ENCODE measurements at regions not wholly inside any gene's neighbourhood (a gene's known extent, or its start where the extent isn't known, plus 50 kb on each side); places are given as distances from the start of the nearest gene placed in this dataset.

DNA sequence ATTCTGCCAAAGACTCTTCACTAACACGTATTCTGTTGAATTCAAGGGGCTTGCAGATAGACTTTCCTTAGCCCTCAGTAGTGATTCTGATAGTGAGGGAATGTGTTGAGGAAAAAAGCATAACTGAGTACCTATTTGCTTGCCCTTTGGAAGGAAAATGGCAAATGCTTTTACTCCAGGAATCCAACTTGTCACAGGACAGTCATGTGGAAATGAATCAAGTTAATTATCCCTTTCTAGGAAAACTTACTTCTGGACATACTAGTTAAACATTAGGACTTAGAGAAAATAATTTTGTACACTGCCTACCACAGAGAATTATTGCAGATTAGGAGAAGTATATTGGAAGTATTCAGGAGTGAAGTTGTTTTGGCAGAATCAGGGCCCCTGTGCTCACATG is 148.9 kb upstream of the SLC13A1 start:
- TF ChIP-seq, protein P1, sequence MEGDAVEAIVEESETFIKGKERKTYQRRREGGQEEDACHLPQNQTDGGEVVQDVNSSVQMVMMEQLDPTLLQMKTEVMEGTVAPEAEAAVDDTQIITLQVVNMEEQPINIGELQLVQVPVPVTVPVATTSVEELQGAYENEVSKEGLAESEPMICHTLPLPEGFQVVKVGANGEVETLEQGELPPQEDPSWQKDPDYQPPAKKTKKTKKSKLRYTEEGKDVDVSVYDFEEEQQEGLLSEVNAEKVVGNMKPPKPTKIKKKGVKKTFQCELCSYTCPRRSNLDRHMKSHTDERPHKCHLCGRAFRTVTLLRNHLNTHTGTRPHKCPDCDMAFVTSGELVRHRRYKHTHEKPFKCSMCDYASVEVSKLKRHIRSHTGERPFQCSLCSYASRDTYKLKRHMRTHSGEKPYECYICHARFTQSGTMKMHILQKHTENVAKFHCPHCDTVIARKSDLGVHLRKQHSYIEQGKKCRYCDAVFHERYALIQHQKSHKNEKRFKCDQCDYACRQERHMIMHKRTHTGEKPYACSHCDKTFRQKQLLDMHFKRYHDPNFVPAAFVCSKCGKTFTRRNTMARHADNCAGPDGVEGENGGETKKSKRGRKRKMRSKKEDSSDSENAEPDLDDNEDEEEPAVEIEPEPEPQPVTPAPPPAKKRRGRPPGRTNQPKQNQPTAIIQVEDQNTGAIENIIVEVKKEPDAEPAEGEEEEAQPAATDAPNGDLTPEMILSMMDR (conservative IDR thresholded peaks at IDR 0.05; ENCODE audit: low read depth, low read length), result no peak
- no peak for TF ChIP-seq EZH2 (IDR thresholded peaks at IDR 0.05; ENCODE audit: borderline replicate concordance, low read depth, low read length, poor library complexity, severe bottlenecking)
